ENCODE measurements at regions not wholly inside any gene's neighbourhood (a gene's known extent, or its start where the extent isn't known, plus 50 kb on each side); places are given as distances from the start of the nearest gene placed in this dataset.

- H3K4me3 ChIP-seq, result no peak overlapping the region
- DNase-seq, result no peak
- 65 to 83% (median 81%) methylated on average over 6 of the region's 6 CpGs for WGBS, 5 donors
Observed at GRCh38 chr10:123604506-123604905, 61.6 kb upstream of the GPR26 start.

DNA sequence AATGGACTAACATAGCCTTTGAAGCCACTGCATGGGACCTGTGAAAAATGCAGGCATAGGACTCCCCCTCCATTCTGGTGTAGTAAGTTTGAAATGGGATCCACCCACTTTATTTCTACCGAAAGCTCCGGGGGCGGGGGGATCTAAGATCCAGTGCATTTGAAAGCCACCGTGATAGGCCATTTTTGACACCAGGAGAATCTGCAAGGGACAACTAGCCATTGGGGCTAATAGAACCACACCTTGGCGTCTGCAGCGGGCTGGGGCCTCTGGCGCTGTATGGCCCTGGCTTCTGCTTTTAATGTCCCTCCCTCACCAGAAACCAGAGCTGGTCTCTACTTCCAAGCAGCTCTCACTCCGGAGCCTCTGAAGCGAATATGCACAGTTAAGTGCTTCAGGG, 60.1 kb upstream of the GPR26 start:
- intact Hi-C loops (cut with DNase I; ENCODE audit: low total_unique reads), result no loop called here
- H3K4me3 ChIP-seq, result no peak overlapping the region
- WGBS, 5 donors, result 72 to 84% (median 81%) methylated on average over 9 of the region's 9 CpGs
- H3K27ac ChIP-seq, result no peak overlapping the region
- peaks cover 0 to 12% (median 5%) of the 10 kb centered on the region in 4 donors for H3K9me3 ChIP-seq
- H3K27me3 ChIP-seq, result peaks cover 0 to 51% (median 0%) of the 10 kb centered on the region in 3 donors
- TF ChIP-seq POLR2AphosphoS5 (IDR thresholded peaks at IDR 0.05) (no peak), EP300 (IDR thresholded peaks at IDR 0.05) (no peak), POLR2A (IDR thresholded peaks at IDR 0.05) (no peak)
- TF ChIP-seq, protein P1, sequence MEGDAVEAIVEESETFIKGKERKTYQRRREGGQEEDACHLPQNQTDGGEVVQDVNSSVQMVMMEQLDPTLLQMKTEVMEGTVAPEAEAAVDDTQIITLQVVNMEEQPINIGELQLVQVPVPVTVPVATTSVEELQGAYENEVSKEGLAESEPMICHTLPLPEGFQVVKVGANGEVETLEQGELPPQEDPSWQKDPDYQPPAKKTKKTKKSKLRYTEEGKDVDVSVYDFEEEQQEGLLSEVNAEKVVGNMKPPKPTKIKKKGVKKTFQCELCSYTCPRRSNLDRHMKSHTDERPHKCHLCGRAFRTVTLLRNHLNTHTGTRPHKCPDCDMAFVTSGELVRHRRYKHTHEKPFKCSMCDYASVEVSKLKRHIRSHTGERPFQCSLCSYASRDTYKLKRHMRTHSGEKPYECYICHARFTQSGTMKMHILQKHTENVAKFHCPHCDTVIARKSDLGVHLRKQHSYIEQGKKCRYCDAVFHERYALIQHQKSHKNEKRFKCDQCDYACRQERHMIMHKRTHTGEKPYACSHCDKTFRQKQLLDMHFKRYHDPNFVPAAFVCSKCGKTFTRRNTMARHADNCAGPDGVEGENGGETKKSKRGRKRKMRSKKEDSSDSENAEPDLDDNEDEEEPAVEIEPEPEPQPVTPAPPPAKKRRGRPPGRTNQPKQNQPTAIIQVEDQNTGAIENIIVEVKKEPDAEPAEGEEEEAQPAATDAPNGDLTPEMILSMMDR (IDR thresholded peaks at IDR 0.05), result no peak
- no peaks in the 10 kb centered on the region for H3K4me1 ChIP-seq
- DNase-seq, result no peak
- H3K36me3 ChIP-seq, result no peaks in the 10 kb centered on the region

More at GRCh38 chr10:123604506-123604905, 61.6 kb upstream of the GPR26 start:
- intact Hi-C loops (cut with DNase I; ENCODE audit: low total_unique reads), result no loop called here
- TF ChIP-seq EP300 (IDR thresholded peaks at IDR 0.05) (no peak), POLR2AphosphoS5 (IDR thresholded peaks at IDR 0.05) (no peak), POLR2A (IDR thresholded peaks at IDR 0.05) (no peak)
- TF ChIP-seq, protein P1 (IDR thresholded peaks at IDR 0.05), result no peak
- Histone ChIP-seq H3K9me3 (peaks cover 0 to 15% (median 7%) of the 10 kb centered on the region in 4 donors), H3K4me1 (no peaks in the 10 kb centered on the region), H3K27ac (no peak overlapping the region), H3K36me3 (no peaks in the 10 kb centered on the region), H3K27me3 (peaks cover 0 to 51% (median 0%) of the 10 kb centered on the region in 3 donors)

GRCh38 chr10:123606955-123607354, 59.2 kb upstream of the GPR26 start:
- no peaks in the 10 kb centered on the region for H3K36me3 ChIP-seq
- no peak overlapping the region for H3K27ac ChIP-seq
- intact Hi-C loops (cut with DNase I; ENCODE audit: low total_unique reads), result no loop called here
- H3K4me3 ChIP-seq, result no peak overlapping the region
- DNase-seq, result no peak
- 19 to 35% (median 26%) methylated on average over 3 of the region's 3 CpGs for WGBS, 5 donors
- H3K4me1 ChIP-seq, result no peaks in the 10 kb centered on the region
- peaks cover 0 to 56% (median 0%) of the 10 kb centered on the region in 3 donors for H3K27me3 ChIP-seq
- H3K9me3 ChIP-seq, result peaks cover 0 to 3% (median 0%) of the 10 kb centered on the region in 4 donors
- TF ChIP-seq POLR2A (IDR thresholded peaks at IDR 0.05), result no peak
- no peak for TF ChIP-seq EP300 (IDR thresholded peaks at IDR 0.05)
- no peak for TF ChIP-seq POLR2AphosphoS5 (IDR thresholded peaks at IDR 0.05)
- TF ChIP-seq, protein P1 (IDR thresholded peaks at IDR 0.05), result no peak

DNA sequence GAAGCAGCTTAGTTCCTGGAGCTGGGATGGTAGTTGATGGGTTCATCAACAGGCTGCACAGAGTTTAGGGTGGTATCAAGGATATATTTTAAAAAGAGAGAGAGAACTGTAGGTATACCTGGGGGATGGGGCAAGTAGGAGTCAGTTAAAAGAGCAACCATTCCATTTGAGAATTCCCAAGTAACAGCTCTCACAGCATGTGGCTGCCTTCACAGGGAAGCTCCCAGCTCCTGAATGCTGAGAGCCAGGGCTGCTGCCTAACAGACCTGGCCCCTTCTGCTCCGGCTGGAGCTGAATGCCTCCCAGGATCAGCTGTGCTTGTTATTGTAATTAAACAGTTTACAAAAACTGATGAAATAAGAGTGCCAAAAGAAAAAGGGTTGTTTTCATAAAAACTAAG, 58.8 kb upstream of the GPR26 start:
- intact Hi-C loops (cut with DNase I; ENCODE audit: low total_unique reads), result no loop called here
- Histone ChIP-seq H3K9me3 (no peaks in the 10 kb centered on the region), H3K4me3 (no peak overlapping the region), H3K27ac (no peak overlapping the region), H3K36me3 (no peaks in the 10 kb centered on the region), H3K27me3 (peaks cover 0 to 61% (median 0%) of the 10 kb centered on the region in 3 donors), H3K4me1 (no peaks in the 10 kb centered on the region)
- TF ChIP-seq, protein P1 (IDR thresholded peaks at IDR 0.05), result no peak
- no peak for TF ChIP-seq EP300 (IDR thresholded peaks at IDR 0.05)
- TF ChIP-seq POLR2A (IDR thresholded peaks at IDR 0.05), result no peak
- TF ChIP-seq POLR2AphosphoS5 (IDR thresholded peaks at IDR 0.05), result no peak
- DNase-seq, result no peak
- WGBS, 5 donors, result 3 to 15% (median 15%) methylated on average over 1 of the region's 1 CpG

Measured in stomach (tissue), 8 donors.